GM21515 (cell line): ENCODE measurements at regions not wholly inside any gene's neighbourhood (a gene's known extent, or its start where the extent isn't known, plus 50 kb on each side); places are given as distances from the start of the nearest gene placed in this dataset.
"Not testable (repeated sequence)": the region's sequence is repeated elsewhere in the genome, so short reads cannot be mapped to it uniquely, and the experiment has no call there.

Source experiments
- ATAC-seq: cut with Tn5 transposase; IDR thresholded peaks from one replicate; pipeline ENCODE4 v1.9.1; 2021; ENCODE audit not compliant: unreplicated experiment

- ATAC-seq = no peak
Measured at GRCh38 chr17:72175787-72176515, 55.1 kb downstream of the SOX9 start.

GRCh38 chr17:72176516-72176851 lies 55.7 kb downstream of the SOX9 start:
- no peak for ATAC-seq

GRCh38 chr17:72176951-72177660 lies 56.3 kb downstream of the SOX9 start:
- ATAC-seq = no peak

GRCh38 chr17:72177738-72178137 lies 56.9 kb downstream of the SOX9 start:
- ATAC-seq = no peak

- ATAC-seq = no peak
Measured at GRCh38 chr17:72182371-72182873, 61.6 kb downstream of the SOX9 start.

- ATAC-seq = no peak
Measured at GRCh38 chr17:72183194-72183685, 62.4 kb downstream of the SOX9 start.

GRCh38 chr17:72184805-72185204 lies 64.0 kb downstream of the SOX9 start:
- no peak for ATAC-seq

GRCh38 chr17:72185564-72185963 lies 64.7 kb downstream of the SOX9 start:
- no peak for ATAC-seq

- no peak for ATAC-seq
Measured at GRCh38 chr17:72187556-72187955, 66.7 kb downstream of the SOX9 start.

- ATAC-seq = no peak
Measured at GRCh38 chr17:72188801-72189200, 68.0 kb downstream of the SOX9 start.

GRCh38 chr17:72189768-72190593 lies 69.2 kb downstream of the SOX9 start:
- ATAC-seq = no peak

GRCh38 chr17:72191356-72191755 lies 70.5 kb downstream of the SOX9 start:
- no peak for ATAC-seq

- ATAC-seq = no peak
Measured at GRCh38 chr17:72191921-72192799, 71.3 kb downstream of the SOX9 start.

- ATAC-seq = no peak
Measured at GRCh38 chr17:72192800-72193192, 72.0 kb downstream of the SOX9 start.

GRCh38 chr17:72193391-72194106 lies 72.7 kb downstream of the SOX9 start:
- no peak for ATAC-seq

- ATAC-seq = not testable (repeated sequence)
Measured at GRCh38 chr17:72194107-72194440, 73.3 kb downstream of the SOX9 start.

- ATAC-seq = no peak
Measured at GRCh38 chr17:72199256-72199655, 78.4 kb downstream of the SOX9 start.

- no peak for ATAC-seq
Measured at GRCh38 chr17:72204742-72205141, 83.9 kb downstream of the SOX9 start.

GRCh38 chr17:72205357-72205756 lies 84.5 kb downstream of the SOX9 start:
- no peak for ATAC-seq

GRCh38 chr17:72205822-72206221 lies 85.0 kb downstream of the SOX9 start:
- ATAC-seq = no peak
